ENCODE measurements at regions not wholly inside any gene's neighbourhood (a gene's known extent, or its start where the extent isn't known, plus 50 kb on each side); places are given as distances from the start of the nearest gene placed in this dataset.

GRCh38 chr14:105710119-105711043 lies 184.0 kb downstream of the TMEM121 start:
- TF ChIP-seq, protein P1, sequence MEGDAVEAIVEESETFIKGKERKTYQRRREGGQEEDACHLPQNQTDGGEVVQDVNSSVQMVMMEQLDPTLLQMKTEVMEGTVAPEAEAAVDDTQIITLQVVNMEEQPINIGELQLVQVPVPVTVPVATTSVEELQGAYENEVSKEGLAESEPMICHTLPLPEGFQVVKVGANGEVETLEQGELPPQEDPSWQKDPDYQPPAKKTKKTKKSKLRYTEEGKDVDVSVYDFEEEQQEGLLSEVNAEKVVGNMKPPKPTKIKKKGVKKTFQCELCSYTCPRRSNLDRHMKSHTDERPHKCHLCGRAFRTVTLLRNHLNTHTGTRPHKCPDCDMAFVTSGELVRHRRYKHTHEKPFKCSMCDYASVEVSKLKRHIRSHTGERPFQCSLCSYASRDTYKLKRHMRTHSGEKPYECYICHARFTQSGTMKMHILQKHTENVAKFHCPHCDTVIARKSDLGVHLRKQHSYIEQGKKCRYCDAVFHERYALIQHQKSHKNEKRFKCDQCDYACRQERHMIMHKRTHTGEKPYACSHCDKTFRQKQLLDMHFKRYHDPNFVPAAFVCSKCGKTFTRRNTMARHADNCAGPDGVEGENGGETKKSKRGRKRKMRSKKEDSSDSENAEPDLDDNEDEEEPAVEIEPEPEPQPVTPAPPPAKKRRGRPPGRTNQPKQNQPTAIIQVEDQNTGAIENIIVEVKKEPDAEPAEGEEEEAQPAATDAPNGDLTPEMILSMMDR (IDR thresholded peaks at IDR 0.05): no peak
- no peak for TF ChIP-seq POLR2A (IDR thresholded peaks at IDR 0.05)
